Ishikawa (cell line): ENCODE measurements at regions not wholly inside any gene's neighbourhood (a gene's known extent, or its start where the extent isn't known, plus 50 kb on each side); places are given as distances from the start of the nearest gene placed in this dataset.

Source experiments
- CEBPB ChIP-seq: IDR thresholded peaks from 2 replicates; pipeline ENCODE4 v1.6.1; 2012
- CREB1 ChIP-seq: IDR thresholded peaks from 2 replicates; pipeline ENCODE4 v1.6.1; 2012; ENCODE audit warnings: low read depth
- EP300 ChIP-seq: IDR thresholded peaks from 2 replicates; pipeline ENCODE4 v1.6.1; 2012; ENCODE audit warnings: borderline replicate concordance
- FOXM1 ChIP-seq: IDR thresholded peaks from 2 replicates; pipeline ENCODE4 v1.6.1; 2012; ENCODE audit warnings: low read depth, borderline replicate concordance
- MAX ChIP-seq: IDR thresholded peaks from 2 replicates; pipeline ENCODE4 v1.6.1; 2012
- NFIC ChIP-seq: IDR thresholded peaks from 2 replicates; pipeline ENCODE4 v1.6.1; 2012
- RAD21 ChIP-seq: IDR thresholded peaks from 2 replicates; pipeline ENCODE4 v1.6.1; 2012; ENCODE audit warnings: low read depth
- REST ChIP-seq: IDR thresholded peaks from 2 replicates; pipeline ENCODE4 v1.6.1; 2012; ENCODE audit warnings: low read depth, mild to moderate bottlenecking
- TAF1 ChIP-seq: IDR thresholded peaks from 2 replicates; pipeline ENCODE4 v1.6.1; 2012; ENCODE audit warnings: low read depth, mild to moderate bottlenecking
- TCF12 ChIP-seq: IDR thresholded peaks from 2 replicates; pipeline ENCODE4 v1.6.1; 2012; ENCODE audit warnings: low read depth
- TEAD4 ChIP-seq: IDR thresholded peaks from 2 replicates; pipeline ENCODE4 v1.6.1; 2012
- USF1 ChIP-seq: IDR thresholded peaks from 2 replicates; pipeline ENCODE4 v1.6.1; 2012
- YY1 ChIP-seq: IDR thresholded peaks from 2 replicates; pipeline ENCODE4 v1.6.1; 2012; ENCODE audit warnings: low read depth
- ZBTB7A ChIP-seq: IDR thresholded peaks from 2 replicates; pipeline ENCODE4 v1.6.1; 2012; ENCODE audit warnings: low read depth

- no peak for TF ChIP-seq FOXM1
- no peak for TF ChIP-seq CEBPB
- TF ChIP-seq EP300: no peak
- TF ChIP-seq ZBTB7A: no peak
- no peak for TF ChIP-seq RAD21
- TF ChIP-seq TAF1: no peak
- TF ChIP-seq TEAD4: no peak
- TF ChIP-seq MAX: no peak
- TF ChIP-seq YY1: no peak
- no peak for TF ChIP-seq NFIC
- no peak for TF ChIP-seq CREB1
- no peak for TF ChIP-seq USF1
- TF ChIP-seq TCF12: no peak
- no peak for TF ChIP-seq REST
These were observed 96.9 kb upstream of the BCL9 start for GRCh38 chr1:147444381-147444780.
